ENCODE measurements at regions not wholly inside any gene's neighbourhood (a gene's known extent, or its start where the extent isn't known, plus 50 kb on each side); places are given as distances from the start of the nearest gene placed in this dataset.

GRCh38 chr7:155864271-155864985 lies 52.2 kb upstream of the SHH start:
- TF ChIP-seq CTCF (conservative IDR thresholded peaks at IDR 0.05 in 1 of 2, IDR thresholded peaks at IDR 0.05 in 1 of 2; ENCODE audit: low read depth in 1 of 2, low read length in 2 of 2): no peak
- TF ChIP-seq EZH2 (IDR thresholded peaks at IDR 0.05; ENCODE audit: low read length, missing control alignments): no peak
